ENCODE measurements at regions not wholly inside any gene's neighbourhood (a gene's known extent, or its start where the extent isn't known, plus 50 kb on each side); places are given as distances from the start of the nearest gene placed in this dataset.
"Not testable (repeated sequence)": the region's sequence is repeated elsewhere in the genome, so short reads cannot be mapped to it uniquely, and the experiment has no call there.

GRCh38 chr10:129056734-129057689, 410.0 kb upstream of the MGMT start:
- no peaks in the 10 kb centered on the region for H3K36me3 ChIP-seq (ENCODE audit: insufficient read depth, low read length)
- no peak overlapping the region for H3K9ac ChIP-seq (ENCODE audit: low read length)
- no peak overlapping the region for H3K4me3 ChIP-seq (ENCODE audit: low read depth in 1 of 2, low read length in 2 of 2)
- H3K9me3 ChIP-seq (ENCODE audit: low read length), result no peaks in the 10 kb centered on the region
- H3K4me1 ChIP-seq (ENCODE audit: insufficient read depth, low read length), result no peaks in the 10 kb centered on the region
- no peak overlapping the region for H3K27ac ChIP-seq (ENCODE audit: low read depth, low read length)
- no peaks in the 10 kb centered on the region for H3K27me3 ChIP-seq (ENCODE audit: control insufficient read depth in 1 of 2, insufficient read depth in 2 of 2, low read length in 2 of 2)

- no peaks in the 10 kb centered on the region for H3K9me3 ChIP-seq (ENCODE audit: low read length)
- no peaks in the 10 kb centered on the region for H3K4me1 ChIP-seq (ENCODE audit: insufficient read depth, low read length)
- no peak overlapping the region for H3K9ac ChIP-seq (ENCODE audit: low read length)
- H3K27me3 ChIP-seq (ENCODE audit: control insufficient read depth in 1 of 2, insufficient read depth in 2 of 2, low read length in 2 of 2), result no peaks in the 10 kb centered on the region
- no peaks in the 10 kb centered on the region for H3K36me3 ChIP-seq (ENCODE audit: insufficient read depth, low read length)
- H3K27ac ChIP-seq (ENCODE audit: low read depth, low read length), result no peak overlapping the region
- H3K4me3 ChIP-seq (ENCODE audit: low read depth in 1 of 2, low read length in 2 of 2), result no peak overlapping the region
Observed at GRCh38 chr10:129057856-129058663, 409.0 kb upstream of the MGMT start.

GRCh38 chr10:129058664-129059155, 408.3 kb upstream of the MGMT start:
- Histone ChIP-seq H3K36me3 (ENCODE audit: insufficient read depth, low read length) (no peaks in the 10 kb centered on the region), H3K4me1 (ENCODE audit: insufficient read depth, low read length) (no peaks in the 10 kb centered on the region)

GRCh38 chr10:129059977-129060376, 407.1 kb upstream of the MGMT start:
- Histone ChIP-seq H3K9me3 (ENCODE audit: low read length) (no peaks in the 10 kb centered on the region), H3K9ac (ENCODE audit: low read length) (no peak overlapping the region), H3K4me3 (ENCODE audit: low read depth in 1 of 2, low read length in 2 of 2) (no peak overlapping the region), H3K27ac (ENCODE audit: low read depth, low read length) (no peak overlapping the region), H3K36me3 (ENCODE audit: insufficient read depth, low read length) (no peaks in the 10 kb centered on the region), H3K4me1 (ENCODE audit: insufficient read depth, low read length) (no peaks in the 10 kb centered on the region), H3K27me3 (ENCODE audit: control insufficient read depth in 1 of 2, insufficient read depth in 2 of 2, low read length in 2 of 2) (no peaks in the 10 kb centered on the region)

More at GRCh38 chr10:129058664-129059155, 408.3 kb upstream of the MGMT start:
- Histone ChIP-seq H3K9ac (ENCODE audit: low read length) (no peak overlapping the region), H3K27ac (ENCODE audit: low read depth, low read length) (no peak overlapping the region), H3K9me3 (ENCODE audit: low read length) (no peaks in the 10 kb centered on the region), H3K4me3 (ENCODE audit: low read depth in 1 of 2, low read length in 2 of 2) (no peak overlapping the region), H3K27me3 (ENCODE audit: control insufficient read depth in 1 of 2, insufficient read depth in 2 of 2, low read length in 2 of 2) (no peaks in the 10 kb centered on the region)

- Histone ChIP-seq H3K9me3 (ENCODE audit: low read length) (no peaks in the 10 kb centered on the region), H3K36me3 (ENCODE audit: insufficient read depth, low read length) (no peaks in the 10 kb centered on the region), H3K4me3 (ENCODE audit: low read depth in 1 of 2, low read length in 2 of 2) (no peak overlapping the region), H3K4me1 (ENCODE audit: insufficient read depth, low read length) (no peaks in the 10 kb centered on the region), H3K27ac (ENCODE audit: low read depth, low read length) (no peak overlapping the region), H3K9ac (ENCODE audit: low read length) (no peak overlapping the region), H3K27me3 (ENCODE audit: control insufficient read depth in 1 of 2, insufficient read depth in 2 of 2, low read length in 2 of 2) (no peaks in the 10 kb centered on the region)
Observed at GRCh38 chr10:129063212-129063611, 403.8 kb upstream of the MGMT start.

GRCh38 chr10:129063877-129064276, 403.2 kb upstream of the MGMT start:
- Histone ChIP-seq H3K36me3 (ENCODE audit: insufficient read depth, low read length) (no peaks in the 10 kb centered on the region), H3K9me3 (ENCODE audit: low read length) (no peaks in the 10 kb centered on the region), H3K27me3 (ENCODE audit: control insufficient read depth in 1 of 2, insufficient read depth in 2 of 2, low read length in 2 of 2) (no peaks in the 10 kb centered on the region), H3K9ac (ENCODE audit: low read length) (no peak overlapping the region), H3K4me3 (ENCODE audit: low read depth in 1 of 2, low read length in 2 of 2) (no peak overlapping the region), H3K4me1 (ENCODE audit: insufficient read depth, low read length) (no peaks in the 10 kb centered on the region), H3K27ac (ENCODE audit: low read depth, low read length) (no peak overlapping the region)

- not testable (repeated sequence) for H3K4me1 ChIP-seq (ENCODE audit: insufficient read depth, low read length); H3K4me3 ChIP-seq (ENCODE audit: low read depth in 1 of 2, low read length in 2 of 2); H3K9me3 ChIP-seq (ENCODE audit: low read length); H3K9ac ChIP-seq (ENCODE audit: low read length); H3K27me3 ChIP-seq (ENCODE audit: control insufficient read depth in 1 of 2, insufficient read depth in 2 of 2, low read length in 2 of 2); H3K36me3 ChIP-seq (ENCODE audit: insufficient read depth, low read length); H3K27ac ChIP-seq (ENCODE audit: low read depth, low read length)
Observed at GRCh38 chr10:129066529-129066928, 400.5 kb upstream of the MGMT start.

GRCh38 chr10:129071411-129071810, 395.6 kb upstream of the MGMT start:
- H3K9ac ChIP-seq (ENCODE audit: low read length); H3K9me3 ChIP-seq (ENCODE audit: low read length); H3K27me3 ChIP-seq (ENCODE audit: control insufficient read depth in 1 of 2, insufficient read depth in 2 of 2, low read length in 2 of 2); H3K36me3 ChIP-seq (ENCODE audit: insufficient read depth, low read length); H3K27ac ChIP-seq (ENCODE audit: low read depth, low read length); H3K4me1 ChIP-seq (ENCODE audit: insufficient read depth, low read length); H3K4me3 ChIP-seq (ENCODE audit: low read depth in 1 of 2, low read length in 2 of 2): not testable (repeated sequence)

GRCh38 chr10:129074939-129075338, 392.1 kb upstream of the MGMT start:
- peaks cover 23% of the 10 kb centered on the region for H3K4me1 ChIP-seq (ENCODE audit: insufficient read depth, low read length)
- no peaks in the 10 kb centered on the region for H3K36me3 ChIP-seq (ENCODE audit: insufficient read depth, low read length)
- no peak overlapping the region for H3K9ac ChIP-seq (ENCODE audit: low read length)
- H3K27me3 ChIP-seq (ENCODE audit: control insufficient read depth in 1 of 2, insufficient read depth in 2 of 2, low read length in 2 of 2), result no peaks in the 10 kb centered on the region
- no peaks in the 10 kb centered on the region for H3K9me3 ChIP-seq (ENCODE audit: low read length)
- H3K27ac ChIP-seq (ENCODE audit: low read depth, low read length), result no peak overlapping the region
- H3K4me3 ChIP-seq (ENCODE audit: low read depth in 1 of 2, low read length in 2 of 2), result no peak overlapping the region

- H3K36me3 ChIP-seq (ENCODE audit: insufficient read depth, low read length), result no peaks in the 10 kb centered on the region
- no peak overlapping the region for H3K9ac ChIP-seq (ENCODE audit: low read length)
- no peak overlapping the region for H3K27ac ChIP-seq (ENCODE audit: low read depth, low read length)
- H3K27me3 ChIP-seq (ENCODE audit: control insufficient read depth in 1 of 2, insufficient read depth in 2 of 2, low read length in 2 of 2), result no peaks in the 10 kb centered on the region
- H3K4me3 ChIP-seq (ENCODE audit: low read depth in 1 of 2, low read length in 2 of 2), result no peak overlapping the region
- H3K9me3 ChIP-seq (ENCODE audit: low read length), result no peaks in the 10 kb centered on the region
- peaks cover 24% of the 10 kb centered on the region for H3K4me1 ChIP-seq (ENCODE audit: insufficient read depth, low read length)
Observed at GRCh38 chr10:129075508-129075907, 391.5 kb upstream of the MGMT start.

GRCh38 chr10:129075927-129076326, 391.1 kb upstream of the MGMT start:
- peaks cover 24% of the 10 kb centered on the region for H3K4me1 ChIP-seq (ENCODE audit: insufficient read depth, low read length)
- H3K9me3 ChIP-seq (ENCODE audit: low read length), result no peaks in the 10 kb centered on the region
- H3K27me3 ChIP-seq (ENCODE audit: control insufficient read depth in 1 of 2, insufficient read depth in 2 of 2, low read length in 2 of 2), result no peaks in the 10 kb centered on the region
- H3K36me3 ChIP-seq (ENCODE audit: insufficient read depth, low read length), result no peaks in the 10 kb centered on the region
- H3K9ac ChIP-seq (ENCODE audit: low read length), result no peak overlapping the region
- no peak overlapping the region for H3K27ac ChIP-seq (ENCODE audit: low read depth, low read length)
- no peak overlapping the region for H3K4me3 ChIP-seq (ENCODE audit: low read depth in 1 of 2, low read length in 2 of 2)

Measured in muscle layer of colon (tissue), 2 donors.